HepG2 (cell line): ENCODE measurements at regions not wholly inside any gene's neighbourhood (a gene's known extent, or its start where the extent isn't known, plus 50 kb on each side); places are given as distances from the start of the nearest gene placed in this dataset.

ENCODE experiments used
- ATAC-seq: fragments of 200-7000 bp; cut with Tn5 transposase; 3 replicates; pipeline ENCODE4 v1.9.1; 2020; ENCODE audit warnings: mild to moderate bottlenecking, moderate library complexity
- BruUV-seq: library from RNA; stranded (reverse); fragments of 400-500 nt; replicated peaks from 2 replicates; lab custom pipeline; 2021; lab: Mats Ljungman, UMichigan
- CTCF ChIA-PET: fragments of 300-600 bp; formaldehyde crosslinking; extraction: SDS; loops from one replicate; lab custom pipeline; 2021; ENCODE audit warnings: low total read pairs, inconsistent platforms, low intra/inter-chr PET ratio; lab: Yijun Ruan, JAX
- POLR2A ChIA-PET: fragments of 350-600 bp; sonication (Branson Sonifier 250); formaldehyde crosslinking; loops from one replicate; lab custom pipeline; 2020; ENCODE audit warnings: antibody characterized with exemption, inconsistent platforms; lab: Yijun Ruan, JAX
- DNase-seq: peaks from one replicate; pipeline ENCODE4 v3.0.0-alpha.2; 2015; ENCODE audit warnings: low spot score
- FAIRE-seq: peaks from 3 replicates; lab custom pipeline; 2011; peaks lifted over from hg19 to GRCh38; lab: Jason Lieb, UNC
- H2AFZ ChIP-seq: one replicate; pipeline ENCODE4 v1.6.1; 2011; ENCODE audit warnings: low read length, inconsistent platforms
- H3K27ac ChIP-seq: fragments of 300-600 bp; 3 replicates; pipeline ENCODE4 v1.8.0; 2011; ENCODE audit warnings: mixed run types, mild to moderate bottlenecking, mixed read lengths, low read length, inconsistent platforms; ENCODE audit not compliant: insufficient read depth; ENCODE audit errors: extremely low read length
- H3K27me3 ChIP-seq, 2 experiments: fragments of 200-600 bp in 1 of 2; 2 replicates in 1 of 2; 3 replicates in 1 of 2; pipeline versions ENCODE4 v1.6.0 to v1.8.0; 2011; ENCODE audit warnings: low read length in 2 of 2, mild to moderate bottlenecking in 2 of 2, moderate library complexity in 2 of 2, inconsistent platforms in 1 of 2; ENCODE audit not compliant: insufficient read depth in 2 of 2, control insufficient read depth in 1 of 2
- H3K36me3 ChIP-seq, 2 experiments: fragments of 200-600 bp in 1 of 2; replicated peaks in 1 of 2; 2 replicates in 1 of 2; 3 replicates in 1 of 2; pipeline versions ENCODE4 v1.5.1 to v1.8.0; 2011; ENCODE audit warnings: low read length in 2 of 2, inconsistent platforms in 1 of 2; ENCODE audit not compliant: insufficient read depth in 2 of 2, control insufficient read depth in 1 of 2
- H3K4me1 ChIP-seq: 2 replicates; pipeline ENCODE4 v1.5.1; 2012; ENCODE audit warnings: low read length, inconsistent platforms; ENCODE audit not compliant: insufficient read depth
- H3K4me2 ChIP-seq: 2 replicates; pipeline ENCODE4 v1.6.0; 2011; ENCODE audit warnings: low read depth, low read length, inconsistent platforms
- H3K4me3 ChIP-seq, 3 experiments: fragments of 200-600 bp in 1 of 3; sonication (generic), shearing (Covaris generic) in 1 of 3; replicated peaks in 1 of 3; 2 replicates each; pipeline ENCODE4 v1.5.1; 2011 to 2016; ENCODE audit warnings: low read length in 3 of 3, inconsistent platforms in 2 of 3, low read depth in 2 of 3, mild to moderate bottlenecking in 2 of 3, control low read depth in 1 of 3, mixed read lengths in 1 of 3; ENCODE audit not compliant: insufficient read depth in 1 of 3
- H3K79me2 ChIP-seq: one replicate; pipeline ENCODE4 v1.6.1; 2011; ENCODE audit warnings: low read length, inconsistent platforms; ENCODE audit not compliant: insufficient read depth
- H3K9ac ChIP-seq: 2 replicates; pipeline ENCODE4 v1.6.0; 2011; ENCODE audit warnings: mild to moderate bottlenecking, low read depth, low read length, inconsistent platforms; ENCODE audit not compliant: insufficient read depth
- H3K9me3 ChIP-seq: 2 replicates; pipeline ENCODE4 v1.5.1; 2012; ENCODE audit warnings: mild to moderate bottlenecking, low read length
- H4K20me1 ChIP-seq: 2 replicates; pipeline ENCODE4 v1.6.0; 2011; ENCODE audit warnings: inconsistent platforms, mild to moderate bottlenecking, low read length, moderate library complexity; ENCODE audit not compliant: insufficient read depth
- CREB1 ChIP-seq, 2 experiments: fragments of 450-650 bp in 1 of 2; IDR thresholded peaks; 2 replicates each; pipeline ENCODE4 v1.6.1; 2016 to 2017; ENCODE audit warnings: control low read depth in 1 of 2, mild to moderate bottlenecking in 1 of 2, missing compliant biosample characterization in 1 of 2, missing genetic modification characterization in 1 of 2
- GABPB1 ChIP-seq: IDR thresholded peaks from 2 replicates; pipeline ENCODE4 v1.6.1; 2016; ENCODE audit warnings: mild to moderate bottlenecking, missing genetic modification reagents, moderate library complexity, missing compliant biosample characterization
- MEIS1 ChIP-seq: sonication (generic); formaldehyde crosslinking; IDR thresholded peaks from 2 replicates; pipeline ENCODE4 v1.9.0; 2021; ENCODE audit warnings: mild to moderate bottlenecking, missing genetic modification reagents, moderate library complexity, borderline replicate concordance
- MTA1 ChIP-seq: sonication (generic); formaldehyde crosslinking; IDR thresholded peaks from 2 replicates; pipeline ENCODE4 v1.4.0; 2020; ENCODE audit warnings: missing genetic modification reagents, mild to moderate bottlenecking, borderline replicate concordance
- TAF1 ChIP-seq: sonication (generic); formaldehyde crosslinking; IDR thresholded peaks from 2 replicates; pipeline ENCODE4 v1.4.0; 2020; ENCODE audit warnings: missing genetic modification reagents
- TIGD3 ChIP-seq: sonication (generic); formaldehyde crosslinking; IDR thresholded peaks from 2 replicates; pipeline ENCODE4 v1.5.1; 2020; ENCODE audit warnings: mild to moderate bottlenecking, missing genetic modification reagents, borderline replicate concordance
- U2AF2 ChIP-seq: fragments of 200-400 bp; formaldehyde crosslinking; IDR thresholded peaks from 2 replicates; pipeline ENCODE4 v1.6.1; 2017; ENCODE audit warnings: low read depth, mild to moderate bottlenecking, low read length
- ZNF318 ChIP-seq: sonication (generic); formaldehyde crosslinking; IDR thresholded peaks from 2 replicates; pipeline ENCODE4 v1.4.0; 2020; ENCODE audit warnings: mild to moderate bottlenecking, missing genetic modification reagents
- ZNF530 ChIP-seq: sonication (generic); formaldehyde crosslinking; IDR thresholded peaks from 2 replicates; pipeline ENCODE4 v1.5.0; 2020; ENCODE audit warnings: low read depth, mild to moderate bottlenecking, missing genetic modification reagents
- ZNF546 ChIP-seq: sonication (generic); formaldehyde crosslinking; conservative IDR thresholded peaks from 2 replicates; pipeline ENCODE4 v1.8.1; 2023; ENCODE audit warnings: mild to moderate bottlenecking, missing genetic modification reagents
- ZNF567 ChIP-seq: sonication (generic); formaldehyde crosslinking; IDR thresholded peaks from 2 replicates; pipeline ENCODE4 v1.8.1; 2023; ENCODE audit warnings: mild to moderate bottlenecking, missing genetic modification reagents, borderline replicate concordance
- ZNF674 ChIP-seq: sonication (generic); formaldehyde crosslinking; IDR thresholded peaks from 2 replicates; pipeline ENCODE4 v1.5.0; 2020; ENCODE audit warnings: low read depth, mild to moderate bottlenecking, missing genetic modification reagents
- ZNF883 ChIP-seq: sonication (generic); formaldehyde crosslinking; IDR thresholded peaks from 2 replicates; pipeline ENCODE4 v1.5.1; 2020; ENCODE audit warnings: mild to moderate bottlenecking, missing genetic modification reagents; ENCODE audit errors: not compliant biosample characterization
- WGBS: methylation state at CpG from one replicate; pipeline ENCODE4 v1.1.6; 2017; ENCODE audit warnings: low lambda C conversion rate; 5-methylcytosine and 5-hydroxymethylcytosine counted together
- in situ Hi-C: cut with HindIII; loops from 2 replicates; pipeline ENCODE4 v1.10.0; 2017; ENCODE audit warnings: low pct_unique_long_range_greater_than_20kb; ENCODE audit not compliant: extremely low pct_ligation_motif_present
- intact Hi-C: fragments of 100-400 bp; cut with micrococcal nuclease; formaldehyde crosslinking; loops from one replicate; pipeline ENCODE4 v1.10.0; 2022; ENCODE audit not compliant: unreplicated experiment

GRCh38 chr10:130513686-130514476, 377.7 kb downstream of the GLRX3 start:
- no peaks in the 10 kb centered on the region for H3K4me1 ChIP-seq
- peaks cover 0 to 42% of the 10 kb centered on the region in 2 experiments; a peak in 2 of 5 replicates for H3K27me3 ChIP-seq
- H3K9me3 ChIP-seq: no peaks in the 10 kb centered on the region
- H3K9ac ChIP-seq: no peak overlapping the region
- H4K20me1 ChIP-seq: no peaks in the 10 kb centered on the region
- H3K36me3 ChIP-seq: no peaks in the 10 kb centered on the region
- ATAC-seq (no peak), DNase-seq (no peak), FAIRE-seq (no peak)
- BruUV-seq: no TSS peak
- H3K4me2 ChIP-seq: no peak overlapping the region
- in situ Hi-C loops: no loop called here
- H3K79me2 ChIP-seq: no peaks in the 10 kb centered on the region
- H3K27ac ChIP-seq: no peak overlapping the region
- TF ChIP-seq ZNF546 (CRISPR knock-in tag) (no peak), ZNF883 (CRISPR knock-in tag) (no peak), U2AF2 (no peak), MEIS1 (CRISPR knock-in tag) (no peak), ZNF530 (no peak), TAF1 (CRISPR knock-in tag) (no peak), ZNF567 (CRISPR knock-in tag) (no peak), ZNF674 (CRISPR knock-in tag) (no peak), MTA1 (no peak), CREB1 (IDR thresholded peaks at IDR 0.05) (no peak), CREB1 (CRISPR knock-in tag; IDR thresholded peaks at IDR 0.05) (no peak), TIGD3 (CRISPR knock-in tag) (no peak), ZNF318 (CRISPR knock-in tag) (no peak), GABPB1 (CRISPR knock-in tag) (no peak)
- ChIA-PET POLR2A (no interaction called here), CTCF (no interaction called here)
- no peak overlapping the region for H3K4me3 ChIP-seq
- intact Hi-C loops: no loop called here
- no peak overlapping the region for H2AFZ ChIP-seq
- WGBS: 14% methylated on average over 6 of the region's 13 CpGs
